SK-N-SH (cell line): ENCODE measurements at regions not wholly inside any gene's neighbourhood (a gene's known extent, or its start where the extent isn't known, plus 50 kb on each side); places are given as distances from the start of the nearest gene placed in this dataset.

Experiments
- CTCF ChIA-PET: fragments of 300-600, 350-600 bp; formaldehyde crosslinking; extraction: SDS; loops from one replicate; lab custom pipeline; 2021; lab: Yijun Ruan, JAX
- POLR2A ChIA-PET: fragments of 350-600 bp; sonication (Branson Sonifier 250); formaldehyde crosslinking; extraction: SDS; loops from one replicate; lab custom pipeline; 2020; ENCODE audit warnings: antibody characterized with exemption, inconsistent platforms; lab: Yijun Ruan, JAX
- DNase-seq: peaks from one replicate; pipeline ENCODE4 v3.0.0; 2012
- H2AFZ ChIP-seq: fragments of 200-600 bp; sonication (generic); 2 replicates; pipeline ENCODE4 v1.8.1; 2016; ENCODE audit warnings: antibody characterized with exemption, mild to moderate bottlenecking, low read depth
- H3F3A ChIP-seq: fragments of 200-600 bp; sonication (generic); replicated peaks from 2 replicates; pipeline ENCODE3; 2016; ENCODE audit warnings: antibody characterized with exemption, mild to moderate bottlenecking; ENCODE audit not compliant: insufficient read depth
- H3K27ac ChIP-seq, 2 experiments: fragments of 200-500 bp in 1 of 2; fragments of 200-600 bp in 1 of 2; sonication (Bioruptor generic) in 1 of 2; sonication (generic), shearing (Covaris generic) in 1 of 2; 2 replicates each; pipeline versions ENCODE4 v1.5.1 to v1.6.1; 2014 to 2016; ENCODE audit warnings: low read depth in 2 of 2, inconsistent platforms in 1 of 2, low read length in 1 of 2, mild to moderate bottlenecking in 1 of 2, mixed read lengths in 1 of 2
- H3K27me3 ChIP-seq: fragments of 200-600 bp; sonication (generic), shearing (Covaris generic); 2 replicates; pipeline ENCODE4 v1.6.1; 2016; ENCODE audit warnings: mixed run types; ENCODE audit not compliant: insufficient read depth
- H3K36me3 ChIP-seq, 2 experiments: fragments of 200-500 bp in 1 of 2; fragments of 200-600 bp in 1 of 2; sonication (Bioruptor generic) in 1 of 2; sonication (generic) in 1 of 2; replicated peaks in 1 of 2; 2 replicates each; pipeline versions ENCODE3 to v1.5.1; 2014 to 2016; ENCODE audit warnings: low read length in 1 of 2, mild to moderate bottlenecking in 1 of 2; ENCODE audit not compliant: insufficient read depth in 2 of 2, control insufficient read depth in 1 of 2
- H3K4me1 ChIP-seq, 2 experiments: fragments of 200-500 bp in 1 of 2; fragments of 200-600 bp in 1 of 2; sonication (Bioruptor generic) in 1 of 2; sonication (generic), shearing (Covaris generic) in 1 of 2; 2 replicates each; pipeline versions ENCODE4 v1.5.1 to v1.6.1; 2014 to 2016; ENCODE audit warnings: low read depth in 1 of 2, low read length in 1 of 2, mixed run types in 1 of 2; ENCODE audit not compliant: insufficient read depth in 2 of 2, control insufficient read depth in 1 of 2
- H3K4me2 ChIP-seq: fragments of 200-600 bp; sonication (generic), shearing (Covaris generic); 2 replicates; pipeline ENCODE4 v1.6.1; 2017; ENCODE audit warnings: mixed run types
- H3K4me3 ChIP-seq, 2 experiments: fragments of 200-500 bp in 1 of 2; fragments of 200-600 bp in 1 of 2; sonication (Bioruptor generic) in 1 of 2; sonication (generic), shearing (Covaris generic) in 1 of 2; 2 replicates each; pipeline versions ENCODE4 v1.5.1 to v1.8.1; 2014 to 2016; ENCODE audit warnings: low read depth in 2 of 2, inconsistent platforms in 1 of 2, low read length in 1 of 2, mild to moderate bottlenecking in 1 of 2, mixed read lengths in 1 of 2, moderate library complexity in 1 of 2
- H3K79me2 ChIP-seq: fragments of 200-600 bp; sonication (generic); 2 replicates; pipeline ENCODE4 v1.8.1; 2017; ENCODE audit warnings: mild to moderate bottlenecking; ENCODE audit not compliant: insufficient read depth
- H3K9ac ChIP-seq: fragments of 200-600 bp; sonication (generic); 2 replicates; pipeline ENCODE4 v1.6.1; 2017; ENCODE audit warnings: mixed run types
- H3K9me2 ChIP-seq: fragments of 200-600 bp; sonication (generic); 2 replicates; pipeline ENCODE4 v1.6.1; 2017; ENCODE audit warnings: mixed run types
- H3K9me3 ChIP-seq: fragments of 200-600 bp; sonication (generic); 2 replicates; pipeline ENCODE4 v1.6.1; 2017; ENCODE audit warnings: mixed run types, mild to moderate bottlenecking, moderate library complexity
- H4K20me1 ChIP-seq: fragments of 200-600 bp; sonication (generic); 2 replicates; pipeline ENCODE4 v1.6.1; 2017; ENCODE audit warnings: mild to moderate bottlenecking, mixed run types; ENCODE audit not compliant: insufficient read depth
- CHD2 ChIP-seq: fragments of 150-350 bp; IDR thresholded peaks from 2 replicates; pipeline ENCODE4 v1.6.1; 2018; ENCODE audit warnings: low read length; ENCODE audit not compliant: partially characterized antibody
- EZH2phosphoT487 ChIP-seq: fragments of 200-600 bp; sonication (generic); IDR thresholded peaks from 2 replicates; pipeline ENCODE4 v1.6.1; 2017; ENCODE audit warnings: low read depth, mixed run types, mild to moderate bottlenecking, antibody characterized with exemption, moderate library complexity, borderline replicate concordance
- FOSL2 ChIP-seq: IDR thresholded peaks from 2 replicates; pipeline ENCODE4 v1.4.0; 2012; ENCODE audit warnings: low read depth, mild to moderate bottlenecking, moderate library complexity, borderline replicate concordance
- FOXJ3 ChIP-seq: sonication (generic); formaldehyde crosslinking; IDR thresholded peaks from 2 replicates; pipeline ENCODE4 v1.5.1; 2020; ENCODE audit warnings: mild to moderate bottlenecking, missing genetic modification reagents
- GABPA ChIP-seq: IDR thresholded peaks from 2 replicates; pipeline ENCODE4 v1.4.0; 2012; ENCODE audit warnings: low read depth, mild to moderate bottlenecking
- IRF3 ChIP-seq: fragments of 150-350 bp; IDR thresholded peaks from 2 replicates; pipeline ENCODE4 v1.6.1; 2016; ENCODE audit warnings: mild to moderate bottlenecking, low read depth, low read length
- MAX ChIP-seq: IDR thresholded peaks from 2 replicates; pipeline ENCODE4 v1.4.0; 2012; ENCODE audit warnings: low read depth
- MEF2A ChIP-seq: IDR thresholded peaks from 2 replicates; pipeline ENCODE4 v1.4.0; 2012; ENCODE audit warnings: low read depth, borderline replicate concordance
- NRF1 ChIP-seq: IDR thresholded peaks from 2 replicates; pipeline ENCODE4 v1.6.1; 2012; ENCODE audit warnings: low read depth, mild to moderate bottlenecking, low read length
- PBX3 ChIP-seq: IDR thresholded peaks from 2 replicates; pipeline ENCODE4; 2012
- POLR2AphosphoS5 ChIP-seq: IDR thresholded peaks from 2 replicates; pipeline ENCODE4 v1.6.1; 2012; ENCODE audit warnings: low read depth, low read length
- RAD21 ChIP-seq: IDR thresholded peaks from 2 replicates; pipeline ENCODE4 v1.6.1; 2012; ENCODE audit warnings: mild to moderate bottlenecking, low read length
- RCOR1 ChIP-seq: fragments of 150-350 bp; IDR thresholded peaks from 2 replicates; pipeline ENCODE4 v1.6.1; 2017; ENCODE audit warnings: antibody characterized with exemption, low read length
- SIN3A ChIP-seq: IDR thresholded peaks from 2 replicates; pipeline ENCODE4 v1.6.1; 2012; ENCODE audit warnings: low read depth, mild to moderate bottlenecking, low read length, moderate library complexity, borderline replicate concordance
- TAF1 ChIP-seq: IDR thresholded peaks from 2 replicates; pipeline ENCODE4 v1.6.1; 2012; ENCODE audit warnings: low read depth, mild to moderate bottlenecking, low read length, moderate library complexity, borderline replicate concordance
- TEAD4 ChIP-seq: IDR thresholded peaks from 2 replicates; pipeline ENCODE4 v1.4.0; 2012; ENCODE audit warnings: mild to moderate bottlenecking, borderline replicate concordance; ENCODE audit not compliant: insufficient read depth
- WGBS: methylation state at CpG from one replicate; pipeline ENCODE4 v1.1.6; 2017; ENCODE audit warnings: low lambda C conversion rate; 5-methylcytosine and 5-hydroxymethylcytosine counted together
- TF ChIP-seq, protein P1 (sequence below): IDR thresholded peaks from 2 replicates; pipeline ENCODE4 v1.4.0; 2012; ENCODE audit warnings: low read depth, borderline replicate concordance
- TF ChIP-seq, protein P2 (sequence below): IDR thresholded peaks from 2 replicates; pipeline ENCODE4 v1.4.0; 2012; ENCODE audit warnings: low read depth, borderline replicate concordance

DNA sequence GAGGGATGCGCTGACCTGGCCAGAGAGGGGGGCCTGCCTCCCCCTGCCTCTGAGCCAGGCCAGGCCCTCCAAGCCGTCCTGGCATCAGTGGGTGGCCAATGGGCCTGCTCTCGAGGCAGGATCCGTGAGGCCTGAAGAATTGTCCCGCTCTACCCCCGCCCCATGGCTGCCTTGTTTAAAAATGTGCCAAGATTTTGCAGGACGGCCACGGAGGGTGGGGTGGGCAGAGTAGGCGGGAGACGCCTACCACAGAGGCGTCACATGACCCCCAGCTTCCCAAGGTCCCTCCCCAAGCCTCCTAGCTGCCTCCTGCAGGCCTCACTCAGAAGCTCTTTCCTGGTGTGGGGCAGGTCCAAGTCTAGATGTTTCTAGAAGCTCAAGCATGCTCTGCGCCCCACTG, 69.5 kb downstream of the ENGASE start:
- CTCF ChIA-PET: interaction anchor here (1.2 to 7.1 kb wide), 5 partner anchors 17 to 248 kb away, joined by 3 to 41 read pairs (median 5); no protein-coding TSS in a partner anchor

GRCh38 chr17:79142375-79142774, 67.8 kb downstream of the ENGASE start:
- Histone ChIP-seq H3K79me2 (no peaks in the 10 kb centered on the region), H3K9me2 (no peaks in the 10 kb centered on the region), H3K4me3 (no peak overlapping the region), H3K27me3 (peaks cover 40% of the 10 kb centered on the region), H3K27ac (no peak overlapping the region), H3K36me3 (no peaks in the 10 kb centered on the region), H3K9ac (no peak overlapping the region), H3K4me2 (no peak overlapping the region), H2AFZ (no peak overlapping the region), H3F3A (no peaks in the 10 kb centered on the region), H3K4me1 (peaks cover 0 to 11% of the 10 kb centered on the region in 2 experiments; a peak in 1 of 4 replicates), H3K9me3 (no peaks in the 10 kb centered on the region), H4K20me1 (peaks cover 9% of the 10 kb centered on the region; the same call in 1 of the 2 replicates)
- ChIA-PET CTCF (interaction anchor here (1.2 to 7.1 kb wide), 5 partner anchors 17 to 259 kb away, joined by 3 to 41 read pairs (median 4); no protein-coding TSS in a partner anchor), POLR2A (no interaction called here)
- DNase-seq: no peak
- 57% methylated on average over 13 of the region's 13 CpGs for WGBS
- TF ChIP-seq, protein P1, sequence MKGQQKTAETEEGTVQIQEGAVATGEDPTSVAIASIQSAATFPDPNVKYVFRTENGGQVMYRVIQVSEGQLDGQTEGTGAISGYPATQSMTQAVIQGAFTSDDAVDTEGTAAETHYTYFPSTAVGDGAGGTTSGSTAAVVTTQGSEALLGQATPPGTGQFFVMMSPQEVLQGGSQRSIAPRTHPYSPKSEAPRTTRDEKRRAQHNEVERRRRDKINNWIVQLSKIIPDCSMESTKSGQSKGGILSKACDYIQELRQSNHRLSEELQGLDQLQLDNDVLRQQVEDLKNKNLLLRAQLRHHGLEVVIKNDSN: no peak
- no peak for TF ChIP-seq FOXJ3 (CRISPR knock-in tag)
- TF ChIP-seq TEAD4: no peak
- TF ChIP-seq POLR2AphosphoS5: no peak
- TF ChIP-seq FOSL2: no peak
- TF ChIP-seq SIN3A: no peak
- TF ChIP-seq TAF1: no peak
- TF ChIP-seq NRF1: no peak
- TF ChIP-seq RCOR1: no peak
- no peak for TF ChIP-seq PBX3
- no peak for TF ChIP-seq EZH2phosphoT487
- TF ChIP-seq, protein P2, sequence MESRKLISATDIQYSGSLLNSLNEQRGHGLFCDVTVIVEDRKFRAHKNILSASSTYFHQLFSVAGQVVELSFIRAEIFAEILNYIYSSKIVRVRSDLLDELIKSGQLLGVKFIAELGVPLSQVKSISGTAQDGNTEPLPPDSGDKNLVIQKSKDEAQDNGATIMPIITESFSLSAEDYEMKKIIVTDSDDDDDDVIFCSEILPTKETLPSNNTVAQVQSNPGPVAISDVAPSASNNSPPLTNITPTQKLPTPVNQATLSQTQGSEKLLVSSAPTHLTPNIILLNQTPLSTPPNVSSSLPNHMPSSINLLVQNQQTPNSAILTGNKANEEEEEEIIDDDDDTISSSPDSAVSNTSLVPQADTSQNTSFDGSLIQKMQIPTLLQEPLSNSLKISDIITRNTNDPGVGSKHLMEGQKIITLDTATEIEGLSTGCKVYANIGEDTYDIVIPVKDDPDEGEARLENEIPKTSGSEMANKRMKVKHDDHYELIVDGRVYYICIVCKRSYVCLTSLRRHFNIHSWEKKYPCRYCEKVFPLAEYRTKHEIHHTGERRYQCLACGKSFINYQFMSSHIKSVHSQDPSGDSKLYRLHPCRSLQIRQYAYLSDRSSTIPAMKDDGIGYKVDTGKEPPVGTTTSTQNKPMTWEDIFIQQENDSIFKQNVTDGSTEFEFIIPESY: no peak
- no peak for TF ChIP-seq GABPA
- no peak for TF ChIP-seq MEF2A
- TF ChIP-seq MAX: no peak

More for the DNA sequence above, 69.5 kb downstream of the ENGASE start:
- no peak overlapping the region for H3K9ac ChIP-seq
- TF ChIP-seq IRF3 (no peak), RAD21 (no peak), CHD2 (no peak), EZH2phosphoT487 (no peak), MAX (no peak)
- TF ChIP-seq, protein P1: no peak
- no peaks in the 10 kb centered on the region for H3K36me3 ChIP-seq
- H3K4me1 ChIP-seq: peaks cover 0 to 3% of the 10 kb centered on the region in 2 experiments; a peak in 1 of 4 replicates
- no peak overlapping the region for H2AFZ ChIP-seq
- no peaks in the 10 kb centered on the region for H3K79me2 ChIP-seq
- WGBS: 37% methylated on average over 7 of the region's 12 CpGs
- no peak overlapping the region for H3K4me2 ChIP-seq
- peaks cover 9% of the 10 kb centered on the region; the same call in 1 of the 2 replicates for H4K20me1 ChIP-seq
- no peak overlapping the region for H3K4me3 ChIP-seq
- no peak for DNase-seq
- H3K9me3 ChIP-seq: no peaks in the 10 kb centered on the region
- POLR2A ChIA-PET: no interaction called here
- H3F3A ChIP-seq: no peaks in the 10 kb centered on the region
- no peak overlapping the region for H3K27ac ChIP-seq
- peaks cover 30% of the 10 kb centered on the region for H3K27me3 ChIP-seq
- H3K9me2 ChIP-seq: no peaks in the 10 kb centered on the region
